PFSK-1 (cell line): ENCODE measurements at regions not wholly inside any gene's neighbourhood (a gene's known extent, or its start where the extent isn't known, plus 50 kb on each side); places are given as distances from the start of the nearest gene placed in this dataset.

Experiments used
- FOXP2 ChIP-seq: optimal IDR thresholded peaks from 2 replicates; pipeline ENCODE3; 2011; ENCODE audit warnings: borderline replicate concordance, control low read depth, inconsistent platforms; ENCODE audit not compliant: insufficient read depth; ENCODE audit errors: extremely low read length, extremely low read depth
- POLR2AphosphoS5 ChIP-seq: IDR thresholded peaks from 2 replicates; pipeline ENCODE4 v1.6.1; 2012; ENCODE audit warnings: low read depth, mild to moderate bottlenecking, control low read depth, low read length, moderate library complexity
- SIN3A ChIP-seq: IDR thresholded peaks from 2 replicates; pipeline ENCODE4 v1.6.1; 2012; ENCODE audit warnings: mild to moderate bottlenecking, low read length, moderate library complexity, borderline replicate concordance; ENCODE audit not compliant: insufficient read depth
- TAF1 ChIP-seq: IDR thresholded peaks from 2 replicates; pipeline ENCODE4 v1.6.1; 2012; ENCODE audit warnings: low read length, control low read depth, borderline replicate concordance; ENCODE audit not compliant: insufficient read depth
- TF ChIP-seq, protein P1 (sequence below), 2 experiments: IDR thresholded peaks; 2 replicates each; pipeline versions ENCODE4 v1.6.1 to v1.8.0; 2011 to 2012; ENCODE audit warnings: low read depth in 2 of 2, low read length in 2 of 2, control low read depth in 1 of 2, inconsistent platforms in 1 of 2, mild to moderate bottlenecking in 1 of 2, moderate library complexity in 1 of 2; ENCODE audit not compliant: insufficient read depth in 1 of 2

DNA sequence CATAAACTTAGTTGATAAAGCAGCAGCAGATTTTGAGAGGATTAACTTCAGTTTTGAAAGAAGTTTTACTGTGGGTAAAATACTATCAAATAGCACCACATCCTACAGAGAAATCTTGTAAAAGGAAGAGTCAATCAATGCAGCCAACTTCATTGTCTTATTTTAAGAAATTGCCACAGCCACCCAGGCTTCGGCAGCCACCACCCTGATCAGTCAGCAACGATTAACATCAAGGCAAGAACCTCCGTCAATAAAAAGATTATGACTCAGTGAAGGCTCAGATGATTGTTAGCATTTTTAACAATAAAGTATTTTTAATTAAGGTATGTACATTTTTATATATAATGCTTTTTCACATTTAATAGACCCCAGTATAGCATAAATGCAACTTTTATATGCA, 122.3 kb upstream of the NR4A3 start:
- TF ChIP-seq, protein P1, sequence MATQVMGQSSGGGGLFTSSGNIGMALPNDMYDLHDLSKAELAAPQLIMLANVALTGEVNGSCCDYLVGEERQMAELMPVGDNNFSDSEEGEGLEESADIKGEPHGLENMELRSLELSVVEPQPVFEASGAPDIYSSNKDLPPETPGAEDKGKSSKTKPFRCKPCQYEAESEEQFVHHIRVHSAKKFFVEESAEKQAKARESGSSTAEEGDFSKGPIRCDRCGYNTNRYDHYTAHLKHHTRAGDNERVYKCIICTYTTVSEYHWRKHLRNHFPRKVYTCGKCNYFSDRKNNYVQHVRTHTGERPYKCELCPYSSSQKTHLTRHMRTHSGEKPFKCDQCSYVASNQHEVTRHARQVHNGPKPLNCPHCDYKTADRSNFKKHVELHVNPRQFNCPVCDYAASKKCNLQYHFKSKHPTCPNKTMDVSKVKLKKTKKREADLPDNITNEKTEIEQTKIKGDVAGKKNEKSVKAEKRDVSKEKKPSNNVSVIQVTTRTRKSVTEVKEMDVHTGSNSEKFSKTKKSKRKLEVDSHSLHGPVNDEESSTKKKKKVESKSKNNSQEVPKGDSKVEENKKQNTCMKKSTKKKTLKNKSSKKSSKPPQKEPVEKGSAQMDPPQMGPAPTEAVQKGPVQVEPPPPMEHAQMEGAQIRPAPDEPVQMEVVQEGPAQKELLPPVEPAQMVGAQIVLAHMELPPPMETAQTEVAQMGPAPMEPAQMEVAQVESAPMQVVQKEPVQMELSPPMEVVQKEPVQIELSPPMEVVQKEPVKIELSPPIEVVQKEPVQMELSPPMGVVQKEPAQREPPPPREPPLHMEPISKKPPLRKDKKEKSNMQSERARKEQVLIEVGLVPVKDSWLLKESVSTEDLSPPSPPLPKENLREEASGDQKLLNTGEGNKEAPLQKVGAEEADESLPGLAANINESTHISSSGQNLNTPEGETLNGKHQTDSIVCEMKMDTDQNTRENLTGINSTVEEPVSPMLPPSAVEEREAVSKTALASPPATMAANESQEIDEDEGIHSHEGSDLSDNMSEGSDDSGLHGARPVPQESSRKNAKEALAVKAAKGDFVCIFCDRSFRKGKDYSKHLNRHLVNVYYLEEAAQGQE (IDR thresholded peaks at IDR 0.05; ENCODE audit: insufficient read depth in 1 of 2, low read depth in 2 of 2, low read length in 2 of 2), result no peak
- TF ChIP-seq POLR2AphosphoS5 (no peak), TAF1 (no peak), FOXP2 (no peak), SIN3A (no peak)
